HEK293T (cell line): ENCODE measurements at regions not wholly inside any gene's neighbourhood (a gene's known extent, or its start where the extent isn't known, plus 50 kb on each side); places are given as distances from the start of the nearest gene placed in this dataset.

ENCODE experiments used
- CTCF ChIA-PET: fragments of 350-600 bp; formaldehyde crosslinking; extraction: SDS; loops from one replicate; lab custom pipeline; 2021; ENCODE audit warnings: antibody characterized with exemption, inconsistent platforms; lab: Yijun Ruan, JAX
- POLR2A ChIA-PET: fragments of 350-600 bp; formaldehyde crosslinking; extraction: SDS; loops from one replicate; lab custom pipeline; 2020; ENCODE audit warnings: antibody characterized with exemption, inconsistent platforms; lab: Yijun Ruan, JAX
- DNase-seq: peaks from one replicate; pipeline ENCODE4 v3.0.0; 2012; ENCODE audit warnings: mixed read lengths; ENCODE audit errors: extremely low spot score
- ARNT ChIP-seq: fragments of 450-650 bp; IDR thresholded peaks from 2 replicates; pipeline ENCODE4 v1.6.1; 2017; ENCODE audit warnings: mild to moderate bottlenecking
- BHLHE40 ChIP-seq: fragments of 450-650 bp; IDR thresholded peaks from 2 replicates; pipeline ENCODE4 v1.6.1; 2016; ENCODE audit warnings: mild to moderate bottlenecking, moderate library complexity, borderline replicate concordance
- CTBP1 ChIP-seq: fragments of 450-650 bp; IDR thresholded peaks from 2 replicates; pipeline ENCODE4 v1.6.1; 2016; ENCODE audit warnings: borderline replicate concordance
- ELF4 ChIP-seq: fragments of 450-650 bp; IDR thresholded peaks from 2 replicates; pipeline ENCODE4 v1.6.1; 2017; ENCODE audit warnings: antibody characterized with exemption
- FOXA1 ChIP-seq: fragments of 450-650 bp; IDR thresholded peaks from 2 replicates; pipeline ENCODE4 v1.6.1; 2016; ENCODE audit warnings: mild to moderate bottlenecking
- FOXK2 ChIP-seq: fragments of 450-650 bp; IDR thresholded peaks from 2 replicates; pipeline ENCODE4 v1.6.1; 2016; ENCODE audit warnings: mild to moderate bottlenecking
- FOXM1 ChIP-seq: fragments of 450-650 bp; IDR thresholded peaks from 2 replicates; pipeline ENCODE4 v1.6.1; 2017; ENCODE audit warnings: mild to moderate bottlenecking, borderline replicate concordance
- HDGF ChIP-seq: fragments of 450-650 bp; IDR thresholded peaks from 2 replicates; pipeline ENCODE4 v1.6.1; 2017; ENCODE audit warnings: antibody characterized with exemption, borderline replicate concordance
- L3MBTL2 ChIP-seq: fragments of 450-650 bp; conservative IDR thresholded peaks from 2 replicates; pipeline ENCODE4 v1.6.1; 2016; ENCODE audit warnings: mild to moderate bottlenecking
- LEF1 ChIP-seq: fragments of 450-650 bp; IDR thresholded peaks from 2 replicates; pipeline ENCODE4 v1.6.1; 2017; ENCODE audit warnings: mild to moderate bottlenecking, borderline replicate concordance
- NFRKB ChIP-seq: fragments of 450-650 bp; IDR thresholded peaks from 2 replicates; pipeline ENCODE4 v1.6.1; 2016; ENCODE audit warnings: mild to moderate bottlenecking, moderate library complexity
- PKNOX1 ChIP-seq: fragments of 450-650 bp; IDR thresholded peaks from 2 replicates; pipeline ENCODE4 v1.6.1; 2016
- SP1 ChIP-seq: fragments of 450-650 bp; IDR thresholded peaks from 2 replicates; pipeline ENCODE4 v1.6.1; 2017
- SUZ12 ChIP-seq: fragments of 450-650 bp; IDR thresholded peaks from 2 replicates; pipeline ENCODE4 v1.6.1; 2016; ENCODE audit warnings: mild to moderate bottlenecking
- TARDBP ChIP-seq: fragments of 450-650 bp; IDR thresholded peaks from 2 replicates; pipeline ENCODE4 v1.6.1; 2016
- ZNF384 ChIP-seq: fragments of 450-650 bp; IDR thresholded peaks from 2 replicates; pipeline ENCODE4 v1.6.1; 2016

DNA sequence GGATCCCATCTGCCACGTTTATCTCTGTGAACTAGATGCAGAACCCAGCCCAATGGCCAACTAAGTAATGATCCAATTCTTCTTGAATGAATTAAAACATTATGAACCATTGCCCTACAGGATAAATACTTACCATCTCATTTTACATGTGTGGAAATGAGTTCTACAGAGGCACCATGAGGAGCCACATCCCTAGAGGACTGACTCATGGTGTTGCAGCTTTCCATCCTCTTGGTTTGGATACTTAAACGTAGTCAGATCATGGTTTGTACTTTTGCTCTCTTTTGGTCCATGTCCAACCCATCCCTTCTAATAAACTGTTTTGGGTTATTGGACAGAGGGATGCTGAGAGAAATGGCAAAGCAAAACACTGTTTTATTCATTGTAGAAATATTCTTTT is 484.8 kb downstream of the EBF1 start:
- CTCF ChIA-PET = interaction anchor here (0.7 kb wide), 1 partner anchor 13 kb away, joined by 4 read pairs; no protein-coding TSS in a partner anchor
- TF ChIP-seq L3MBTL2 = no peak
- no peak for TF ChIP-seq FOXK2
- POLR2A ChIA-PET = no interaction called here
- no peak for DNase-seq

DNA sequence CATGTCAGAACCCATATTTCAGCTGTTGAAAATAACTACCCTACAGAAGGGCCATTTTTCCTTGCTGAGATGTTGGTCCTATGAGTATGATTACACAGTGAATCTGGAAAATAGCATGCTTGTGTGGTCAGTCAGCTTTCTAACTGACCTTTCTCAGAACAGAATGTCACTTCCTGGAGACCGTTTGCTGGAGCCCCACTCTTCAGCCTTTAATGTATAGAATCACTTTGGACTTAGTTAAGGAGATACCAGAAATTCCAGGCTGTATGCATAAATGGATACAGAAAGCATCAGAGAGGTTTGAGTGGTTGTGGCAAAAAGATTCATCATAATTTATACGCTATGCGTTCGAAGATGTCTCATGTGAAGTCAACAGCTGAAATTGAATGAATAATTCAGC is 488.1 kb downstream of the EBF1 start:
- TF ChIP-seq FOXM1 (no peak), L3MBTL2 (no peak), ZNF384 (no peak), LEF1 (no peak), NFRKB (no peak), CTBP1 (no peak), ARNT (no peak), SP1 (no peak), FOXK2 (no peak)
- DNase-seq = no peak
- ChIA-PET CTCF (no interaction called here), POLR2A (no interaction called here)

GRCh38 chr5:158610051-158610415 is 489.7 kb downstream of the EBF1 start:
- no peak for TF ChIP-seq TARDBP
- no peak for TF ChIP-seq CTBP1
- no peak for TF ChIP-seq NFRKB
- TF ChIP-seq ARNT = no peak
- no peak for TF ChIP-seq FOXM1
- no peak for TF ChIP-seq LEF1
- no peak for TF ChIP-seq FOXA1
- TF ChIP-seq HDGF = no peak
- TF ChIP-seq ELF4 = no peak
- TF ChIP-seq FOXK2 = no peak
- TF ChIP-seq PKNOX1 = no peak
- TF ChIP-seq SUZ12 = no peak
- no peak for TF ChIP-seq L3MBTL2
- no peak for TF ChIP-seq BHLHE40
- TF ChIP-seq SP1 = no peak
- TF ChIP-seq ZNF384 = no peak
- ChIA-PET CTCF (no interaction called here), POLR2A (no interaction called here)
- DNase-seq = no peak

DNA sequence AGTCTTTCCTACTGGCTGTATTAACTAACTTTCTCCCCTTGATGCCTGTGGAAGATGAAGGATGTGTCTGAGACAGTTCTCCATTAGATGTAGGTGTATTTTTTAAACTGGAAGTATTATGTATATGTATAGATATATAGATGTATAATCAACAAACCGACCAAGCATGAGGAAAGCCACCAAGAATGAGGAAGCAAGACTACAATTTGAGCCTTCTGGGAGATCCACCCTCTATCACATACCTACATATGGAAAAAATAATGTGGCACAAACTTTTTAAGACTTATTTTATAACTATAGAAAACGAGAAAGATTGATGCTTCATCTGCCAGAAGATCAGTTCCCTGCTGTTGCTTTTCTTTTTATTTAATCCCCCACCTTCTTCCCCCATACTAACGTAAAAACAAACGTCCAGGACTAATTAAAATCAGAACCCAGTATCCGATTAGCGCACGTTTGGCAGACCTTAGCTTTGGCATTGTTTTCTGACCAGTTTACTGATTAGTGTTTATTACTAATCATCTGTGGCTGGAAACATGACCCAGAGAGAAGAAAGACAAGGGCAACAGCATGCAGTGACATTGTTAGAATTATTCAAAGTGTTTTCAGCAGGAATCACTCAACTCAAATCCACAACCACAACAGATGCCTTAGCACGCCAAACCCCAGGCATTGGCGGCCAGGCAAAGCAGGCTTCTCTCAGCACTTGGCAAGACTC is 490.2 kb downstream of the EBF1 start:
- CTCF ChIA-PET = no interaction called here
- DNase-seq = no peak
- POLR2A ChIA-PET = no interaction called here
- TF ChIP-seq CTBP1 (no peak), TARDBP (no peak), SUZ12 (no peak), L3MBTL2 (no peak), SP1 (no peak), HDGF (no peak), FOXA1 (no peak), LEF1 (no peak), FOXM1 (no peak), FOXK2 (no peak), ZNF384 (no peak), NFRKB (no peak), BHLHE40 (no peak)

GRCh38 chr5:158607088-158607487 is 492.6 kb downstream of the EBF1 start:
- DNase-seq = no peak
- CTCF ChIA-PET = no interaction called here

DNA sequence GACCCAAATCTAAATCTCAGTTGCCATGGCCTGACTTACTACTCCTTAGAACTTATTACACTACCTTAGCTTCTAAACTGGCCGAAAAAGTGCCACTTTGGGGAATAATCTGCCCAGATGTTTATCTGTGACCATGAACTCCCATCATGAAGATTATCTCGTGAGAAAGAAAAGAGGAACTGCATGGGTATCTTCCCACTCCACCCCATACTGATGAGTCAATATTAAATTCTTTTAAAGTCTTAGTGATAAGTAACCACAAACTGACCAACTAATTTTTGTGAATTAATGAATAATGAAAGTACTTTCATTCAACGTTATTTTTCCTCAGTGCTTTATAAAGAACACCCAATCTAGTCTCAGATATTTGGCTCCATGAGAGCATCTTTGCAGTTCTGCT is 493.5 kb downstream of the EBF1 start:
- CTCF ChIA-PET = no interaction called here
- POLR2A ChIA-PET = no interaction called here
- DNase-seq = no peak
- no peak for TF ChIP-seq BHLHE40
- TF ChIP-seq NFRKB = no peak
- no peak for TF ChIP-seq SUZ12
- no peak for TF ChIP-seq L3MBTL2
- TF ChIP-seq ELF4 = no peak
- TF ChIP-seq FOXK2 = no peak
- no peak for TF ChIP-seq CTBP1
- no peak for TF ChIP-seq FOXA1
- TF ChIP-seq FOXM1 = no peak
- no peak for TF ChIP-seq ARNT
- TF ChIP-seq LEF1 = no peak
- no peak for TF ChIP-seq ZNF384
- TF ChIP-seq TARDBP = no peak
- TF ChIP-seq PKNOX1 = no peak
- no peak for TF ChIP-seq SP1
- no peak for TF ChIP-seq HDGF

More at GRCh38 chr5:158607088-158607487, 492.6 kb downstream of the EBF1 start:
- TF ChIP-seq ZNF384 (no peak), HDGF (no peak), FOXA1 (no peak), L3MBTL2 (no peak), BHLHE40 (no peak), NFRKB (no peak), FOXK2 (no peak), SP1 (no peak), FOXM1 (no peak), PKNOX1 (no peak), TARDBP (no peak), ARNT (no peak), SUZ12 (no peak), LEF1 (no peak), CTBP1 (no peak)
- POLR2A ChIA-PET = no interaction called here
